GM23248 (cell line): ENCODE measurements at regions not wholly inside any gene's neighbourhood (a gene's known extent, or its start where the extent isn't known, plus 50 kb on each side); places are given as distances from the start of the nearest gene placed in this dataset.

Experiments
- EZH2 ChIP-seq: fragments of 200-600 bp; sonication (generic); IDR thresholded peaks from 2 replicates; pipeline ENCODE4 v1.6.1; 2018; ENCODE audit warnings: antibody characterized with exemption, mild to moderate bottlenecking; ENCODE audit not compliant: insufficient read depth, poor library complexity, severe bottlenecking
- EZH2phosphoT487 ChIP-seq: fragments of 200-600 bp; sonication (generic); IDR thresholded peaks from 2 replicates; pipeline ENCODE4 v1.6.1; 2018; ENCODE audit warnings: antibody characterized with exemption, moderate library complexity, mild to moderate bottlenecking, low read depth; ENCODE audit not compliant: insufficient read depth

- TF ChIP-seq EZH2 (no peak), EZH2phosphoT487 (no peak)
Observed at GRCh38 chr13:99143904-99144303, 56.8 kb upstream of the UBAC2 start.
